RPMI8226 (cell line): ENCODE measurements at regions not wholly inside any gene's neighbourhood (a gene's known extent, or its start where the extent isn't known, plus 50 kb on each side); places are given as distances from the start of the nearest gene placed in this dataset.

ENCODE experiments used
- DNase-seq: peaks from one replicate; pipeline ENCODE4 v3.0.0-alpha.2; 2015

GRCh38 chr2:129300456-129300855 lies 679.0 kb upstream of the RAB6C start:
- DNase-seq, result no peak

- no peak for DNase-seq
These were observed 678.0 kb upstream of the RAB6C start for GRCh38 chr2:129301431-129301913.

DNA sequence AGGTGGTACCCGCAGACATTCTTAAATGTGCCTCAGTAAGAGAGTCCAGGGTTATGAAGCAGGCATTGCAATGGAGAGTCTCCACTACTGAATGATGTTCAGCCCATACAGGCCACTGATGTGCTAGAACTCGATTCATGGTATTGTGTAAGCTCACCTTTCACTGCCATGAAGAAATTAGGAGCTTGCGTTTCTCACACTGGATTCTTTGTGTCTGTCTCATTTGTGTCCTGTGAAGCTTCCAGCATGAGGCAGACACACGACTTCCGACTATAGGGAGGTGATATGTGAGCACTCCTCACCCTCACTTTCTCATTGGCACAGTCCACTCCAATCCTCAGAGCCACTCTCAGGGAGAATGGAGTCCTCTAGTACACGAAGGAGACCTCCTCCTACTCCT lies 677.4 kb upstream of the RAB6C start:
- no peak for DNase-seq

- DNase-seq, result no peak
These were observed 676.8 kb upstream of the RAB6C start for GRCh38 chr2:129302561-129303183.

DNA sequence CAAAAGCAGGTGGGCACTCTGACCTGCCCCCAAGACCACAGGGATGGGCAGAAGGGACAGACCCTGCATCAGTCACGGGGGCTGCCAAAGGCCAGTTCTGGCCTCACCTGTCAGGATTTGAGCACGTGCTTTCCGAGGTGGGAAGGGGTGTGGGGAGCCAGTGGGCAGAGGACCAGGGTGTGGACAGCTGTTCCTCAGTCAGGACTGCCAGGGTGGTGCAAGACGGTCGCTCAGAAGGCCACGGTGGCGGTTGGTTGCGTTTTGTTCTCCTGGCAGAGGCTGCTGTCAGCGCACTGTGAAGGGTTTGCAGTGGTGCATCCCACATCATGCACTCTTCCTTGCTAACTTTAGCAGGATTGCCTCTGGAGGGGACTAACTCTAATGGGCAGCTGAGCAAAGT lies 665.3 kb upstream of the RAB6C start:
- no peak for DNase-seq

DNA sequence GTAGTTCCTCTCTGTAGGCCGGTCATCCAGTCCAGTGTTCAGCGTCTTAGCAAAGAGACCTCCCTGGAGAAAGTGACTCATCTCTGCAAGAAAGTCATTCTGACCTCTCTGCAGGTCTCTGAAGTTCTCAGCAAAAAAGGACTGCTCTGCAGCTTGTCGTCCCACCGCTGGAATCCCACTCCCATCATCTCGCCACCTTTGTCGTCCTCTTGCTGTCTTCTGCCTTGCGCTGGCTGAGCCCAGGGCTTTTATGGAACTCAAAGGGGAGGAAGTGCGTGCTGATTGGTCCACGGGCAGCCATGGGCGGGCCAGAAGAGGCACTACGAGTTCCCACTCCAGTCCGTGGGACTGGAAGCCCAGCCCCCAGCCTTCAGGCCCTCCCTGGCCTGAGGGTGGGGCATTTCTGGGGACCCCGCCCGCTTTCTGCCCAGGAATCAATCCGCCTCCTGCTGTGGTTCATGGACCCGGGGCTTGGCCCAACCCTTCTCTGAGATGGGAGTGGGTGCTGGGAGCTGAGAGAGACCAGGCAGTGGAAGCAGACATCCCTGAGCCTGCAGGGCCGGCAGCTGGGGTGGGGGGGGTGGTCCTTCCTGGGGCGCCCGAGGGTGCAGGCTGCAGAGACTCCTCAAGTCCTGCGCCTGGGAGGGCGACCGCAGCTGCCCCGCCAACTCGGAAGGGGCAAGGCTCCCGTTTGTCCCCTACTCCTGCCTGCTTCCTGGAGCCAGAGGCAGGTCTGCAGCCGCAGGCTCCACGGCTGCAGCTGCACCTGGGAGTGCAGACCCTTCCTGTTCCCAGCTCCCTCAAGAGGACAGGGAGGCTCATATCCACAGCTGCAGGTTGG lies 660.7 kb upstream of the RAB6C start:
- no peak for DNase-seq

DNA sequence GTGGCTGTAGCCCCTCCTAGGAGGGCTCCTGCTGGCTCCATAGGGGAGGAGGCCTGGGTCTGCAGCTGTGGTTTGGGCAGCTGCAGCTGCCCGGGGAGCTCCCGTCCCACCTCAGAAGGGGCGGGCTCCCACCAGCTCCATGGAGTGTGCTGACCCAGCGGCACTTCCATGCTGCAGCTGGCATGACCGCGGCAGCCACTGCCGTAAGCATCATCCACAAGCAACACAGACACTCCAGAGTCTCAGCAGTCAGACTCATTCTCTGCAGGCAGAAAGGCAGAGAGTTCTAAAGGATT lies 660.1 kb upstream of the RAB6C start:
- DNase-seq, result no peak

GRCh38 chr2:129320288-129320687 lies 659.2 kb upstream of the RAB6C start:
- DNase-seq, result no peak

GRCh38 chr2:129324349-129324748 lies 655.1 kb upstream of the RAB6C start:
- DNase-seq, result no peak

GRCh38 chr2:129325151-129325550 lies 654.3 kb upstream of the RAB6C start:
- DNase-seq, result no peak

DNA sequence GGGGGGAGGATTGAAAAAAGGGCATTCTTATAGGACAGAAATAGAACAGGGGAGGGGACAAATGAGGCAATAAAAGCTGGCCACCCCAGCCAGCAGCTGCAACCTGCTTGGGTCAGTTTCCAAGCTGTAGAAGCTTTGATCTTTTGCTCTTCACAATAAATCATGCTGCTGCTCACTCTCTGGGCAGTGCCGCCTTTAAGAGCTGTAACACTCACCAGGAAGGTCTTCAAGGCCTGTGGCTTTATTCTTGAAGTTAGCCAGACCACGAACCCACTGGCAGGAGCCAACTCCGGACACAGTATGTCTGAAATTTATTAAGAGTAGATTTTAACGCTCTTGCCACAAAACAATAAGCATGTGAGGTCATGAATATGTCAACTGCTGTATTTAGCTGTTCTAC lies 649.9 kb upstream of the RAB6C start:
- DNase-seq, result no peak

DNA sequence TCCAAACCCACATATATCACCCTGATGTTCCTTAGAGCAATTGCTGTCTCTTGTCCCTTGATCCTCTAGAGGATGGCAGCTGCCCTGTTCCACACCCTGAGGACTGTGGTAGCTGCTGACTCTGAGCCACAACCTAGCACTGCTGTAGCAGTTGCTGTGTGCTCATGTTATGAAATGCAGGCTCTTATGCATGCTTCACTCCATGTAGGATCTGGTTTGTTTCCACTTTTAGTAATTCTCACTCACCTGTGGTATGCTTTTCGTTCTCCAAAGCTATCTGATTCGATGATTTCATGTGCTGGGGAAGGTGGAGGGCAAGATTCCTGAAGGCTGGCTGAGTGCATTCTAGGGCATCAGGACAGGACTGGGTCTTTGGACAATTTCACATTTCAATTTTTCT lies 649.0 kb upstream of the RAB6C start:
- DNase-seq, result no peak

- DNase-seq, result no peak
These were observed 647.8 kb upstream of the RAB6C start for GRCh38 chr2:129331638-129332037.

DNA sequence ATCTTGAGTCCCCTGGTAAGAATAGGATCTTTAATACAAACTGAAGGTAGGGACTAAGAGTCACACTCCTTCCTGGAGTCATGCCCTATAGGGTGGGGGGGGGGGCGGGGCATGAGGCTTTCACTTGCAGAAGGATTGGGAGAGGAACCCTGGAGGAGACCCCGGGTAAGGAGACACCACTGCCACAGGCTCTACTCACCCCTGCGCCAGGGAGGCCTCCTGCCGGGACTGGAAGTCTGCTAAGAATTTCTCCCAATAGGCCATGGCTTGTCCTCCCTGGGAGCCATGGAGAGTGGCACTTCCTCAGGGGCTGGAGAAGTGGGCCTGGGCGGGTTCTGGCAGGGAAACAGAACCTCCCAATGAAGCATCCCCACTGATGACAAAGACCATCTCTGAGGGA lies 645.3 kb upstream of the RAB6C start:
- no peak for DNase-seq

DNA sequence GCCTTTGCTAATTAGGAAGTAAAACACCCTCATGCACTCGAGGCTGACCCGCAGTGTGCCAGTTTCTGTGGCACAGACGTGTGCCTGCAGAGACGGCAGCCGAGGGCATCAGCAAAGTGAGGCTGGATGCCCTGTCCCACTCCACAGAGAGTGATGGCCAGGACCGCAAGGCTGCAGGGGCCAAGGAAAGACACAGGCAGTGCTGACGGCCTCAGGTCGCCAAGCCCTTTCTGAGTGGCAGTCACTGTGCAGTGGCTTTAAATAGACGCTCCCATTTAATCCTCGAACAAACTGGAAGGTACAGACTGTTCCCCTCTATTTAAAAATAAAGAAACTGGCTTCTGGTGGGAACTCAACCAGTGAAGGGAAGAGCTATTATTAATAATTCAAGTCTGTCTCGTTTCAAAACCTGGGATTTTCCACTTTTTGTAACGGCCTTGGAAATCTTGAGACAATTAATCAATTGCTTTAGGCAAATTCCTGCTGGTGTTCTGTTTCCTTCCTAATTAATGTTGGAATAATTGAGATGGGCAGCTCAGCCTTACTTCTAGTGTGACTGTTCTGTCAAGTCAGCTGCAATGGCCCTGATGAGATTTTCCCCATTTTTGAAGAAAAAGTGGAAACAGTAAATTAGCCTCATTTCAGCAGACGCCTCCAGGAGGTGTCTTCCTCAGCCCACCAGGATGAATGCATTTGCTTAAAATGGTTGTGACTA lies 644.6 kb upstream of the RAB6C start:
- DNase-seq, result no peak

DNA sequence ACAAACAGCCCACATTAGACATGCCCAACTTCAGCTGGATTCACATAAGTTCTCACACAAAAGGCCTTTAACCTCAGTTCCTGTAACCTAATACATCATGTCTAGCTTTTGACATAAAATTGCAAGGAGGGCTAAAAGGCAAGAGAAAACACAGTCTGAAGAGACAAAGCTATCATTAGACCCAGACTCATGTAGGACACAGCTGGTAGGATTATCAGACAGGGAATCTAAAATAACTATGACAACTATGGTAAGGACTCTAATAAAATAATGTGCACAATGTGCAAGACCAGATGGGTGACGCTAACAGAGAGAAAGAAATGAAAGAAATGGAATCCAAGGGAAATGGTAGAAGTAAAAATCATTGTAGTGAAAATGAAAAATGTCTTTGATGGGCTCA lies 643.2 kb upstream of the RAB6C start:
- no peak for DNase-seq

DNA sequence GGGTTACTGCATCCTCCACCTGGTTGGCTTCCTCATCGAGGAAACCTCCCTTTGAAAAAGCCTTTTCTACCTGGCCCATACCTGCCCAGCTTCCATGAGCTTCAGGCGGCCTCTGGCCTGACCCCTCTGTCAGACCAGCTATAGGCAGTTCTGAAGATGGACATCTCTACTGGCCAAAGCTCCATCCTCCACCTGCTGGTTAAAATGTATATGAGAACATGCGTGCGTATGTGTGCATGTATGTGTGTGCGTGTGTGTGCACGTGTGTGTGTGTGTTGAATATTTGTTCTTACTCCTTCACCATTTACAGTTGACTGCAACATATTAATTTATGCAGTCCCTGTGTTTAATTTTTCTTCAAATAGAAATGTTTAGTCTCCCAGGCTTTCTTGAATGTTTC lies 642.4 kb upstream of the RAB6C start:
- no peak for DNase-seq

- DNase-seq, result no peak
These were observed 633.9 kb upstream of the RAB6C start for GRCh38 chr2:129345540-129345939.

- DNase-seq, result peak; percentile 51
These were observed 631.8 kb upstream of the RAB6C start for GRCh38 chr2:129347486-129348217.

DNA sequence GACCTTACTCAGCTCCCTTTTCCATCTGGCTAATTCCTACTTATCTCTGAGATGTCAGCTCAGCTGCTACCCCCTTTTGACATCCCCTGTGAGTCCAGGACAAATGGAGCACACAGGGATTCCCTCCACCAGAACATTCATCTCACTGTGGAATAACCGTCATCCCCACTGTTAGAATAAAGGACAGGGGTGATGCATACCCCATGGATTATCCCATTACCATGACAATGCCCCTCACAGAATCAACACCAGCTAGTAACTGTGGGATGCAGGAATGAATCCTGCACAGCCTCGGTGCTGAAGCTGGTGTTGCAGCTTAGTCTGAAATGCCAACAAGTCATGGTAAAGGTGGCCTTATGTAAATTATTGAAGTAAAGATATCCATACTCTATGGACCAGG lies 624.8 kb upstream of the RAB6C start:
- no peak for DNase-seq

- no peak for DNase-seq
These were observed 617.8 kb upstream of the RAB6C start for GRCh38 chr2:129361688-129362087.

DNA sequence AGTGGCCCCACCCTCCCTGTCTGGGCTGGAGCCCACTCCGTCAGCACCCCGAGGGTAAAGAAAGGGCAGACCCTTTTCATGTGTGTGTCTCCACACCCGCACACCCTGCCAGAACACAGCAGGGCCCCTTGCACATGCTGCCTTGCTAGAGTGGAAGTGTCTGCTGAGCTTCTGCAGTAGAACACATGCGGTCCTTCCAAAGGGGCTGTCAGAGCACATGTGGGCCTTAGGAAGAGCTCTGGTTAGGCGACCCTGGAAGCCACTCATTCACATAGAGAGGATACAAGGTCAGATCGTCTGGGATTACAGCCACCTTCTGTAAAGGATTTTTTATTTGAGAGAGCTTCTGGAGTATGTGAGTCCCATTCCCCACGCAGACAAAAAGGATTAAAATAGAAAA lies 613.2 kb upstream of the RAB6C start:
- DNase-seq, result no peak

DNA sequence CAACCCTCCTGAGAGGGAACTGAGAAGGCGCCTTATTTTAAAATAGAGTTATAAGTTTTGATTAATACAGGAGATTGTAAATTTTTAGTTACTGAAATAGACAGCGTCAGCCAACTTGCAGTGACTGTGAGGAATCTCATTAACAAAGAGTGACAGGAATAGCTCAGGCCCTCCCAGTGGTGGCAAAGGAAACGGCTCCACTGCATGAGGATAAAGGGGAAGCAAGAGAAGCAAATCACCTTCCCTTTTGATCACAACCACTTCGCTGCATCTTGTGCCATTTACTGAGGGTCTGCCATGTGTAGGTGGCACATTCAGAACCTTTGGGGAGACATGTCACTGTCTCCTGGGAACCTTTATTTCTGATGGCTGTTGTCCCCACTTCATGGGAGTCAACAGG lies 612.4 kb upstream of the RAB6C start:
- DNase-seq, result no peak

GRCh38 chr2:129369437-129369836 lies 610.0 kb upstream of the RAB6C start:
- no peak for DNase-seq
